Thoracic aorta (tissue), 2 donors: ENCODE measurements at regions not wholly inside any gene's neighbourhood (a gene's known extent, or its start where the extent isn't known, plus 50 kb on each side); places are given as distances from the start of the nearest gene placed in this dataset.

Experiments
- ATAC-seq: fragments of 150-250 bp; one replicate; pipeline ENCODE4 v1.8.0; 2017; ENCODE audit warnings: low read depth; ENCODE audit not compliant: insufficient number of reproducible peaks, low FRiP score
- DNase-seq: peaks from one replicate; pipeline ENCODE4 v3.0.0-alpha.2; 2020; ENCODE audit warnings: low spot score
- H3K27ac ChIP-seq, 2 donors: fragments of 200-600 bp; sonication (generic); 1 replicate in 1 of 2; 2 replicates in 1 of 2; pipeline ENCODE4 v1.5.1; 2016; ENCODE audit warnings: mild to moderate bottlenecking in 2 of 2, moderate library complexity in 2 of 2
- H3K27me3 ChIP-seq: fragments of 200-600 bp; sonication (generic); replicated peaks from 2 replicates; pipeline ENCODE4 v1.6.0; 2016; ENCODE audit warnings: mild to moderate bottlenecking; ENCODE audit not compliant: insufficient read depth
- H3K36me3 ChIP-seq: fragments of 200-600 bp; sonication (generic); one replicate; pipeline ENCODE4 v1.5.1; 2016
- H3K4me1 ChIP-seq, 2 donors: fragments of 200-600 bp; sonication (generic); 1 replicate in 1 of 2; 2 replicates in 1 of 2; pipeline versions ENCODE4 v1.5.1 to v1.6.0; 2016; ENCODE audit warnings: low read depth in 2 of 2, mild to moderate bottlenecking in 1 of 2; ENCODE audit not compliant: control insufficient read depth in 1 of 2
- H3K4me3 ChIP-seq: fragments of 200-600 bp; sonication (generic); 2 replicates; pipeline ENCODE4 v1.5.1; 2016; ENCODE audit warnings: mild to moderate bottlenecking
- H3K9me3 ChIP-seq: fragments of 200-600 bp; sonication (generic); 2 replicates; pipeline ENCODE4 v1.5.1; 2016
- CTCF ChIP-seq: fragments of 200-600 bp; sonication (generic); IDR thresholded peaks from one replicate; pipeline ENCODE4 v1.5.1; 2019; ENCODE audit warnings: antibody characterized with exemption

- peaks cover 16% of the 10 kb centered on the region for H3K9me3 ChIP-seq
- TF ChIP-seq CTCF: no peak
These were observed 644.1 kb upstream of the CITED2 start for GRCh38 chr6:140018588-140018987.

GRCh38 chr6:140017470-140017869, 643.0 kb upstream of the CITED2 start:
- Histone ChIP-seq H3K36me3 (no peaks in the 10 kb centered on the region), H3K27me3 (no peaks in the 10 kb centered on the region), H3K4me1 (no peaks in the 10 kb centered on the region), H3K4me3 (no peak overlapping the region), H3K9me3 (peaks cover 16% of the 10 kb centered on the region), H3K27ac (no peak overlapping the region)
- ATAC-seq (no peak), DNase-seq (no peak)
- no peak for TF ChIP-seq CTCF

More at GRCh38 chr6:140018588-140018987, 644.1 kb upstream of the CITED2 start:
- no peak for DNase-seq
- Histone ChIP-seq H3K4me1 (no peaks in the 10 kb centered on the region), H3K27me3 (no peaks in the 10 kb centered on the region), H3K4me3 (no peak overlapping the region), H3K27ac (no peak overlapping the region), H3K36me3 (no peaks in the 10 kb centered on the region)
- no peak for ATAC-seq

GRCh38 chr6:140012150-140012549, 637.7 kb upstream of the CITED2 start:
- TF ChIP-seq CTCF: no peak

GRCh38 chr6:140011537-140011936, 637.1 kb upstream of the CITED2 start:
- no peak for TF ChIP-seq CTCF
- H3K27me3 ChIP-seq: no peaks in the 10 kb centered on the region
- H3K27ac ChIP-seq: no peak overlapping the region
- no peaks in the 10 kb centered on the region for H3K4me1 ChIP-seq
- H3K9me3 ChIP-seq: no peaks in the 10 kb centered on the region
- H3K36me3 ChIP-seq: no peaks in the 10 kb centered on the region
- DNase-seq (no peak), ATAC-seq (no peak)
- H3K4me3 ChIP-seq: no peak overlapping the region

More at GRCh38 chr6:140012150-140012549, 637.7 kb upstream of the CITED2 start:
- no peak overlapping the region for H3K4me3 ChIP-seq
- no peaks in the 10 kb centered on the region for H3K27me3 ChIP-seq
- H3K27ac ChIP-seq: no peak overlapping the region
- no peak for ATAC-seq
- no peaks in the 10 kb centered on the region for H3K36me3 ChIP-seq
- H3K4me1 ChIP-seq: no peaks in the 10 kb centered on the region
- no peaks in the 10 kb centered on the region for H3K9me3 ChIP-seq
- DNase-seq: no peak

- H3K27me3 ChIP-seq: no peaks in the 10 kb centered on the region
- no peak for DNase-seq
- H3K4me1 ChIP-seq: no peaks in the 10 kb centered on the region
- no peak overlapping the region for H3K27ac ChIP-seq
- no peak for ATAC-seq
- H3K36me3 ChIP-seq: no peaks in the 10 kb centered on the region
- no peaks in the 10 kb centered on the region for H3K9me3 ChIP-seq
- no peak for TF ChIP-seq CTCF
- no peak overlapping the region for H3K4me3 ChIP-seq
These were observed 634.8 kb upstream of the CITED2 start for GRCh38 chr6:140009286-140009685.
